Lower lobe of right lung (tissue), 2 donors: ENCODE measurements at regions not wholly inside any gene's neighbourhood (a gene's known extent, or its start where the extent isn't known, plus 50 kb on each side); places are given as distances from the start of the nearest gene placed in this dataset.

Source experiments
- ATAC-seq, 2 donors: fragments of 200-7000 bp; cut with Tn5 transposase; one replicate each; pipeline ENCODE4 v1.9.1; 2020 to 2022; ENCODE audit warnings: mild to moderate bottlenecking in 2 of 2, moderate library complexity in 2 of 2
- DNase-seq: peaks from one replicate; pipeline ENCODE4 v3.0.0-alpha.2; 2020
- H3K27ac ChIP-seq: fragments of 200-600 bp; one replicate; pipeline ENCODE4 v1.8.0; 2022
- H3K27me3 ChIP-seq: fragments of 200-600 bp; one replicate; pipeline ENCODE4 v1.8.0; 2022; ENCODE audit warnings: low read depth
- H3K36me3 ChIP-seq: fragments of 200-600 bp; one replicate; pipeline ENCODE4 v1.8.0; 2022; ENCODE audit warnings: mild to moderate bottlenecking
- H3K4me1 ChIP-seq: fragments of 200-600 bp; one replicate; pipeline ENCODE4 v1.8.0; 2022
- H3K4me3 ChIP-seq: fragments of 200-600 bp; one replicate; pipeline ENCODE4 v1.8.0; 2022; ENCODE audit warnings: mild to moderate bottlenecking
- H3K9me3 ChIP-seq: fragments of 200-600 bp; one replicate; pipeline ENCODE4 v1.8.0; 2022
- CTCF ChIP-seq: fragments of 200-600 bp; IDR thresholded peaks from one replicate; pipeline ENCODE4 v1.8.0; 2022; ENCODE audit warnings: antibody characterized with exemption, mild to moderate bottlenecking
- intact Hi-C: fragments of 100-400 bp; cut with DNase I; formaldehyde crosslinking; loops from one replicate; pipeline ENCODE4 v1.11.0; 2022
- donor health status: DM: no; HTN: yes; CAD: no; lungs with severe emphysema.

DNA sequence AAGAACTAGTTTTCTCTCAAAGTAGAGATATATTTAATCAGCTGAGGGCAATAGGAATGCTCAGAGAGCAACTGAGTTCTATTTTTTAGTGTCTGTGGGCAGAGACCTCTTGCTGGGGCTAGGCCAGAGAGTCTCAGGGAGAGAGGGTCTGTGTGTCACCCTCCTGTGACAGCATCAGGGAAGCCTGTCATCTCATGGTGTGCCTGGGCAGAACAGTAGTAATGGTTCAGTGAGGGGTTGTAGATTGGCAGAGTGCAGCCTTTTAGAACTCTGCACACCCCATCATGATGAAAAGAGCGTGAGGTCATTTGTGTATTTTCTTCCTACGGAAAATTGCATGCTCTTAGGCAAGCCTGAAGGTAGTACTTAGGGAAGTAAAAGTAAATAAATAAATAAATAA, 1396.5 kb upstream of the AGA start:
- no peaks in the 10 kb centered on the region for H3K4me1 ChIP-seq

DNA sequence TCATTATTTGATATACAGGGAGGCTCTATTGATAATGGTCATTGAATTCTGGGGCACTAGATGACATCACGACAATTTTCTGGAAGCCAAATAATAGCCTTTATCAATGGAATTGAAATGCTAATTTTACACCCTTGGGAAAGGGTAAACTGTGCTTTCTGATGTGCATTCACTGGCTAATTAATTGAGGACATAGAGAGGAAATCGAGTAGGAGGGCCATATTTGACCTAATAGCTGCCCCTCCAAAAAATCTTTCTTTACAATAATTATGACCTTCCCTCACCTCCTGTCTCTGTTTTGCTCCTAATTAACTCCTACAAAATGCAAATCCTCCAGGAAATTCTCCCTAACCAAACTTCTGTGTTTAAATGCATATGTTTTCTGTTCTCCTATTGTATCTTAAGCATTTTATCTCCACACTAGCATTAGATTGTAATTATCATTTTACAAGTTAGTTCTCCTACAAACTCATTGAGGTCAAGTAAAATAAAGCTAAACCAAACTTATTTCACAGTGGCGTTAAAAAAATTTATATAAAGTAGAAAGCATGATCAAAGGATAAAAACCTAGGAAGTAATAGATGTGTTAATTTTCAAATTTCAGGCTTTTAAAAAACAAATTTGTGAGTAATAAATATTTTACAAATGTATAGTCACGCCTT, 1414.0 kb upstream of the AGA start:
- DNase-seq = no peak
- no peaks in the 10 kb centered on the region for H3K27me3 ChIP-seq

More for the DNA sequence above, 1396.5 kb upstream of the AGA start:
- ATAC-seq = no peak
- Histone ChIP-seq H3K9me3 (no peaks in the 10 kb centered on the region), H3K27me3 (no peaks in the 10 kb centered on the region), H3K4me3 (no peak overlapping the region), H3K36me3 (no peaks in the 10 kb centered on the region), H3K27ac (no peak overlapping the region)
- intact Hi-C loops = no loop called here
- no peak for DNase-seq
- no peak for TF ChIP-seq CTCF

DNA sequence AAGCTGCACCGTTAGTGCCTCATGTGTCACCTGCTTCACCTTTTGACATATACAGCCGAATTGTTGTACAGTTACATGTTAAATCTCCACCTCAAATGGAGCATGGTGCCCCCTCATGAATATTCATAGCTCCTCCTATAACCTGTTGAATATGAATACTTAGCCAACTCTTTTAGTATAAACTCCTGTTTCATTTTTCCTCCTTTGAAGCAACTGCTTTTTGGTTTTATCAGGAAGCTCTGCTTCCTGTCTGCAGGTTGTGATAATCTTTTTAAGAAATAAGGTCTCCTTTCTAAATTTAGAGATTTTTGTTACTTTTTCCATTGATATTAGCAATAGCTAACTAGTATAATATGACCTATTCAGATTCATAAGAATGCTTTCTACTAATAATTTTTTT, 1429.2 kb upstream of the AGA start:
- no peak for ATAC-seq
- intact Hi-C loops = no loop called here

More for the DNA sequence above, 1414.0 kb upstream of the AGA start:
- H3K36me3 ChIP-seq = no peaks in the 10 kb centered on the region
- TF ChIP-seq CTCF = no peak
- H3K4me1 ChIP-seq = no peaks in the 10 kb centered on the region
- H3K4me3 ChIP-seq = no peak overlapping the region
- no peak overlapping the region for H3K27ac ChIP-seq
- ATAC-seq = no peak
- intact Hi-C loops = no loop called here
- H3K9me3 ChIP-seq = no peaks in the 10 kb centered on the region

GRCh38 chr4:178881937-178882336, 1439.7 kb upstream of the AGA start:
- Histone ChIP-seq H3K9me3 (peaks cover 13% of the 10 kb centered on the region), H3K36me3 (no peaks in the 10 kb centered on the region), H3K4me3 (no peak overlapping the region), H3K4me1 (no peaks in the 10 kb centered on the region), H3K27me3 (no peaks in the 10 kb centered on the region), H3K27ac (no peak overlapping the region)
- ATAC-seq (no peak), DNase-seq (no peak)
- intact Hi-C loops = no loop called here
- no peak for TF ChIP-seq CTCF

More for the DNA sequence above, 1429.2 kb upstream of the AGA start:
- H3K27me3 ChIP-seq = no peaks in the 10 kb centered on the region
- no peaks in the 10 kb centered on the region for H3K9me3 ChIP-seq
- H3K4me1 ChIP-seq = no peaks in the 10 kb centered on the region
- H3K4me3 ChIP-seq = no peak overlapping the region
- no peak for TF ChIP-seq CTCF
- no peak for DNase-seq
- no peaks in the 10 kb centered on the region for H3K36me3 ChIP-seq
- H3K27ac ChIP-seq = no peak overlapping the region

- Histone ChIP-seq H3K27me3 (no peaks in the 10 kb centered on the region), H3K36me3 (no peaks in the 10 kb centered on the region), H3K4me3 (no peak overlapping the region), H3K27ac (no peak overlapping the region), H3K4me1 (no peaks in the 10 kb centered on the region), H3K9me3 (no peaks in the 10 kb centered on the region)
- no peak for TF ChIP-seq CTCF
- DNase-seq (no peak), ATAC-seq (peak; percentile 28 to 49)
- intact Hi-C loops = no loop called here
These were observed 1451.9 kb upstream of the AGA start for GRCh38 chr4:178894126-178894525.
